ENCODE measurements at regions not wholly inside any gene's neighbourhood (a gene's known extent, or its start where the extent isn't known, plus 50 kb on each side); places are given as distances from the start of the nearest gene placed in this dataset.

DNA sequence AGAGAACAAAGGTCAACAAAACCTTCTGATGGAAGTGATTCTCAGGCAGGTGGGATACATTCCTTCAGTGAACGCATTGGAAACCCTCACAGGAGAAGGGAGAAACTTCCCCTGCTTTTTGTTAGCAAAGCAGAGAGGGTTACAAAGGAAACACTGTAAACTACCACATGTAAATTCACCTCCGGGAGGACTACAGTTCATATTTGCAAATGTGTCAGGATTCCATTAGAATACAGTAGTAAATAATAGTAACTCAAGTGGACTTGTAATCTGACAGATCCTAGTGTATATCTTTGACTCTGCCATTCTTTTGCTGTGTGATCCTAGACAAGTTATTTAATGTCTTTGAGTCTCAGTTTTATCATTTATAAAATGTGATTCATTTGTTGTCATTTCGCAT is 504.3 kb upstream of the NRP1 start:
- TF ChIP-seq, protein P1, sequence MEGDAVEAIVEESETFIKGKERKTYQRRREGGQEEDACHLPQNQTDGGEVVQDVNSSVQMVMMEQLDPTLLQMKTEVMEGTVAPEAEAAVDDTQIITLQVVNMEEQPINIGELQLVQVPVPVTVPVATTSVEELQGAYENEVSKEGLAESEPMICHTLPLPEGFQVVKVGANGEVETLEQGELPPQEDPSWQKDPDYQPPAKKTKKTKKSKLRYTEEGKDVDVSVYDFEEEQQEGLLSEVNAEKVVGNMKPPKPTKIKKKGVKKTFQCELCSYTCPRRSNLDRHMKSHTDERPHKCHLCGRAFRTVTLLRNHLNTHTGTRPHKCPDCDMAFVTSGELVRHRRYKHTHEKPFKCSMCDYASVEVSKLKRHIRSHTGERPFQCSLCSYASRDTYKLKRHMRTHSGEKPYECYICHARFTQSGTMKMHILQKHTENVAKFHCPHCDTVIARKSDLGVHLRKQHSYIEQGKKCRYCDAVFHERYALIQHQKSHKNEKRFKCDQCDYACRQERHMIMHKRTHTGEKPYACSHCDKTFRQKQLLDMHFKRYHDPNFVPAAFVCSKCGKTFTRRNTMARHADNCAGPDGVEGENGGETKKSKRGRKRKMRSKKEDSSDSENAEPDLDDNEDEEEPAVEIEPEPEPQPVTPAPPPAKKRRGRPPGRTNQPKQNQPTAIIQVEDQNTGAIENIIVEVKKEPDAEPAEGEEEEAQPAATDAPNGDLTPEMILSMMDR (conservative IDR thresholded peaks at IDR 0.05 in 1 of 2, IDR thresholded peaks at IDR 0.05 in 1 of 2; ENCODE audit: low read depth in 1 of 2, low read length in 2 of 2): no peak
- TF ChIP-seq EZH2 (IDR thresholded peaks at IDR 0.05; ENCODE audit: low read length, missing control alignments): no peak
